ENCODE measurements at regions not wholly inside any gene's neighbourhood (a gene's known extent, or its start where the extent isn't known, plus 50 kb on each side); places are given as distances from the start of the nearest gene placed in this dataset.

DNA sequence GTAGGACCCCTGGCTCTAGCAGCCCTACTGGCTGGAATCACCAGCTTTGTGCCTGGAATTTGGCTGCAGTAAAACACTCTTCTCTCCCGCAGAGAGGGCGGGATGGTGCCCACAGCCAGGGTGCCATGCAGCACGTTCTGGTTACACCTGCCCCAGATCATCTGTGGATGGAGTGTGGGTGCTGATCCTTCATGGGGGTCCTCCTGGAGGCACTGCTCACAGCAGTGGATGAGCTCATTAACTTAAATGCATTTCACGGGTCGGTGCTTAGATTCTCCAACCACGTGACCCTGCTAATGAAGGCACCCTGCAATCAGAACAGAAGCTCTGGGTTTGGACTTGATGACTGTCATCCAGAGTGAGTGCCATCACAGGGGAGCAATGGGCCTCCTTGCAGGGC lies 138.6 kb upstream of the AFDN start:
- H3F3A ChIP-seq (replicated peaks; ENCODE audit: low read depth): peaks cover 8% of the 10 kb centered on the region; the same call in 1 of the 2 replicates
- H3K9me3 Mint-ChIP-seq: no peaks in the 10 kb centered on the region; the same call in 2 of the 3 replicates
- no peak for TF ChIP-seq STAT1 (IDR thresholded peaks at IDR 0.05; ENCODE audit: unreplicated experiment)
- TF ChIP-seq ZNF462 (CRISPR knock-in tag; IDR thresholded peaks at IDR 0.05): no peak
- no peak for TF ChIP-seq CREB1 (CRISPR knock-in tag; IDR thresholded peaks at IDR 0.05; ENCODE audit: low read depth)
- TF ChIP-seq EZH2phosphoT487 (IDR thresholded peaks at IDR 0.05; ENCODE audit: unreplicated experiment): no peak
- no peak for TF ChIP-seq CTCF (conservative IDR thresholded peaks at IDR 0.05; ENCODE audit: low read depth in 2 of 2)
- TF ChIP-seq POLR2AphosphoS5 (IDR thresholded peaks at IDR 0.05; ENCODE audit: low read depth): no peak
- no peak for TF ChIP-seq ZNF331 (CRISPR knock-in tag; IDR thresholded peaks at IDR 0.05; ENCODE audit: low read depth)
- no peak for TF ChIP-seq EZH2 (IDR thresholded peaks at IDR 0.05; ENCODE audit: low read depth, unreplicated experiment)
- no peak for TF ChIP-seq NANOG (IDR thresholded peaks at IDR 0.05; ENCODE audit: borderline replicate concordance)
- TF ChIP-seq, protein P1, sequence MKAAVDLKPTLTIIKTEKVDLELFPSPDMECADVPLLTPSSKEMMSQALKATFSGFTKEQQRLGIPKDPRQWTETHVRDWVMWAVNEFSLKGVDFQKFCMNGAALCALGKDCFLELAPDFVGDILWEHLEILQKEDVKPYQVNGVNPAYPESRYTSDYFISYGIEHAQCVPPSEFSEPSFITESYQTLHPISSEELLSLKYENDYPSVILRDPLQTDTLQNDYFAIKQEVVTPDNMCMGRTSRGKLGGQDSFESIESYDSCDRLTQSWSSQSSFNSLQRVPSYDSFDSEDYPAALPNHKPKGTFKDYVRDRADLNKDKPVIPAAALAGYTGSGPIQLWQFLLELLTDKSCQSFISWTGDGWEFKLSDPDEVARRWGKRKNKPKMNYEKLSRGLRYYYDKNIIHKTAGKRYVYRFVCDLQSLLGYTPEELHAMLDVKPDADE (IDR thresholded peaks at IDR 0.05): no peak
- no peak for TF ChIP-seq JUNB (IDR thresholded peaks at IDR 0.05; ENCODE audit: unreplicated experiment)
- TF ChIP-seq REST (IDR thresholded peaks at IDR 0.05; ENCODE audit: unreplicated experiment): no peak
- TF ChIP-seq ZNF114 (CRISPR knock-in tag; IDR thresholded peaks at IDR 0.05): no peak
- H3K27ac Mint-ChIP-seq: no peak overlapping the region
- no peaks in the 10 kb centered on the region for H4K20me1 ChIP-seq (replicated peaks; ENCODE audit: insufficient read depth)
- H3K36me3 ChIP-seq (ENCODE audit: insufficient read depth): no peaks in the 10 kb centered on the region
- H3K4me3 ChIP-seq: no peak overlapping the region
- H3K27me3 ChIP-seq (ENCODE audit: insufficient read depth): no peaks in the 10 kb centered on the region
- H2AFZ ChIP-seq: no peak overlapping the region
- no peak overlapping the region for H3K4me2 ChIP-seq
- H3K36me3 Mint-ChIP-seq (ENCODE audit: low read depth): no peaks in the 10 kb centered on the region
- H3K27me3 Mint-ChIP-seq (ENCODE audit: insufficient read depth, low read depth, poor library complexity): peaks cover 22% of the 10 kb centered on the region
- H3K9me2 ChIP-seq (ENCODE audit: insufficient read depth): 0 out of 2 replicates have a peak, but pooled peaks cover 5% of the 10 kb centered on the region
- no peak overlapping the region for H3K27ac ChIP-seq (ENCODE audit: low read depth)
- H3K4me1 Mint-ChIP-seq: peaks cover 47% of the 10 kb centered on the region
- H3K79me2 ChIP-seq (replicated peaks; ENCODE audit: insufficient read depth): no peaks in the 10 kb centered on the region
- peaks cover 12% of the 10 kb centered on the region for H3K4me1 ChIP-seq (ENCODE audit: insufficient read depth)
- no peak for DNase-seq (ENCODE audit: low spot score)
- H3K4me3 Mint-ChIP-seq: no peak overlapping the region
- ATAC-seq: no peak
